ENCODE measurements at regions not wholly inside any gene's neighbourhood (a gene's known extent, or its start where the extent isn't known, plus 50 kb on each side); places are given as distances from the start of the nearest gene placed in this dataset.
A peak's percentile ranks its signal among the peaks of the same experiment; 100 is the strongest.

- WGBS (ENCODE audit: insufficient coverage, low coverage, missing lambda C conversion rate): 9% methylated on average over 30 of the region's 31 CpGs
- Histone ChIP-seq H3K27ac (ENCODE audit: extremely low read depth, low read depth, low read length) (no peak overlapping the region), H4K20me1 (replicated peaks; ENCODE audit: control insufficient read depth, insufficient read depth, low read length) (no peaks in the 10 kb centered on the region), H3K36me3 (ENCODE audit: control insufficient read depth, insufficient read depth, low read length) (no peaks in the 10 kb centered on the region), H3K9me3 (replicated peaks; ENCODE audit: control insufficient read depth, insufficient read depth, low read depth, low read length) (no peaks in the 10 kb centered on the region), H3K4me2 (ENCODE audit: insufficient read depth, low read length) (no peak overlapping the region), H3K9ac (ENCODE audit: insufficient read depth in 1 of 2, low read depth in 2 of 2, low read length in 2 of 2) (peak overlapping the region in 1 of 2 experiments; percentile 74; a peak in 2 of 4 replicates), H3K4me3 (no peak overlapping the region), H3K27me3 (ENCODE audit: control insufficient read depth in 2 of 2, insufficient read depth in 2 of 2, low read length in 2 of 2) (peaks cover 23 to 56% of the 10 kb centered on the region in 2 experiments), H2AFZ (ENCODE audit: low read depth, low read length) (no peak overlapping the region), H3K9me1 (ENCODE audit: control insufficient read depth, insufficient read depth, low read length) (no peaks in the 10 kb centered on the region), H3K4me1 (replicated peaks in 1 of 2; ENCODE audit: control insufficient read depth in 2 of 2, insufficient read depth in 2 of 2, low read length in 2 of 2) (peaks cover 5 to 14% of the 10 kb centered on the region in 2 experiments; a peak in 4 of 5 replicates), H3K79me2 (ENCODE audit: control insufficient read depth, insufficient read depth, low read length) (no peaks in the 10 kb centered on the region)
- intact Hi-C loops (cut with micrococcal nuclease): loop anchor here (10.0 kb wide), 3 partner anchors 134 to 344 kb away; no protein-coding TSS in a partner anchor
- ChIA-PET POLR2A (no interaction called here), CTCF (ENCODE audit: low intra/inter-chr PET ratio) (no interaction called here)
- TF ChIP-seq MTA1 (IDR thresholded peaks at IDR 0.05; ENCODE audit: borderline replicate concordance): no peak
- no peak for TF ChIP-seq ZNF165 (CRISPR knock-in tag; IDR thresholded peaks at IDR 0.05; ENCODE audit: borderline replicate concordance)
- no peak for TF ChIP-seq THRAP3 (IDR thresholded peaks at IDR 0.05; ENCODE audit: borderline replicate concordance)
- TF ChIP-seq ZNF408 (CRISPR knock-in tag; IDR thresholded peaks at IDR 0.05; ENCODE audit: low read depth): no peak
- TF ChIP-seq MYNN (IDR thresholded peaks at IDR 0.05): no peak
- no peak for TF ChIP-seq MYNN (CRISPR knock-in tag; IDR thresholded peaks at IDR 0.05)
- TF ChIP-seq CUX1 (CRISPR knock-in tag; IDR thresholded peaks at IDR 0.05): no peak
- TF ChIP-seq SPI1 (IDR thresholded peaks at IDR 0.05; ENCODE audit: borderline replicate concordance, low read depth, low read length): peak; percentile 10; the same call in 1 of the 2 replicates
- no peak for TF ChIP-seq ZNF512 (tag; IDR thresholded peaks at IDR 0.05)
- no peak for TF ChIP-seq PBX2 (CRISPR knock-in tag; IDR thresholded peaks at IDR 0.05; ENCODE audit: low read depth)
- TF ChIP-seq PBX2 (tag; conservative IDR thresholded peaks at IDR 0.05; ENCODE audit: low read depth): no peak
- no TSS peak for BruUV-seq (replicated peaks)
- no peak for FAIRE-seq
- DNase-seq (ENCODE audit: extremely low read depth in 1 of 4, low spot score in 3 of 4): no peak
- no peak for ATAC-seq
- in situ Hi-C loops (cut with MboI): no loop called here
Observed at GRCh38 chr12:131458931-131459772, 251.7 kb upstream of the SFSWAP start.
